Caco-2 (cell line): ENCODE measurements at regions not wholly inside any gene's neighbourhood (a gene's known extent, or its start where the extent isn't known, plus 50 kb on each side); places are given as distances from the start of the nearest gene placed in this dataset.
A peak's percentile ranks its signal among the peaks of the same experiment; 100 is the strongest.

ENCODE experiments used
- BruUV-seq: library from RNA; stranded (reverse); fragments of 400-500 nt; replicated peaks from 2 replicates; lab custom pipeline; 2021; lab: Mats Ljungman, UMichigan
- CTCF ChIA-PET: fragments of 300-600 bp; sonication (Branson Sonifier 250); formaldehyde crosslinking; loops from one replicate; lab custom pipeline; 2022; ENCODE audit warnings: antibody characterized with exemption; lab: Charles Lee
- POLR2A ChIA-PET: fragments of 300-600 bp; sonication (Branson Sonifier 250); formaldehyde crosslinking; loops from one replicate; lab custom pipeline; 2022; ENCODE audit warnings: antibody characterized with exemption; lab: Charles Lee
- DNase-seq, 2 experiments: peaks; one replicate each; pipeline versions ENCODE4 v3.0.0 to v3.0.0-alpha.2; 2020 to 2022
- H3K27me3 ChIP-seq: replicated peaks from 2 replicates; pipeline ENCODE4 v1.6.0; 2011; ENCODE audit warnings: low read length; ENCODE audit not compliant: control insufficient read depth, insufficient read depth
- H3K36me3 ChIP-seq: 2 replicates; pipeline ENCODE4 v1.5.1; 2011; ENCODE audit warnings: low read length; ENCODE audit not compliant: control insufficient read depth, insufficient read depth
- H3K4me1 ChIP-seq: fragments of 250-450 bp; sonication (Bioruptor Pico); 2 replicates; pipeline ENCODE4 v1.5.1; 2020; ENCODE audit warnings: mild to moderate bottlenecking
- H3K4me3 ChIP-seq: 2 replicates; pipeline ENCODE4 v1.5.1; 2011; ENCODE audit warnings: low read depth, mild to moderate bottlenecking, control low read depth, low read length
- H3K9me3 ChIP-seq: fragments of 250-450 bp; sonication (Bioruptor Pico); 2 replicates; pipeline ENCODE4 v1.5.1; 2020; ENCODE audit warnings: mild to moderate bottlenecking, moderate library complexity
- H3K27ac Mint-ChIP-seq: one replicate; pipeline ENCODE4 v1.8.0; 2022; ENCODE audit warnings: mixed read lengths; ENCODE audit not compliant: unreplicated experiment
- H3K27me3 Mint-ChIP-seq: one replicate; pipeline ENCODE4 v1.8.0; 2022; ENCODE audit warnings: mixed read lengths; ENCODE audit not compliant: insufficient read depth, unreplicated experiment
- H3K36me3 Mint-ChIP-seq: one replicate; pipeline ENCODE4 v1.8.0; 2022; ENCODE audit warnings: mild to moderate bottlenecking, mixed read lengths; ENCODE audit not compliant: insufficient read depth, unreplicated experiment
- H3K4me1 Mint-ChIP-seq: one replicate; pipeline ENCODE4 v1.8.0; 2022; ENCODE audit warnings: low read depth, mixed read lengths; ENCODE audit not compliant: unreplicated experiment
- H3K4me3 Mint-ChIP-seq: one replicate; pipeline ENCODE4 v1.8.0; 2022; ENCODE audit warnings: mild to moderate bottlenecking, moderate library complexity, mixed read lengths; ENCODE audit not compliant: unreplicated experiment
- H3K9me3 Mint-ChIP-seq: one replicate; pipeline ENCODE4 v1.8.0; 2022; ENCODE audit warnings: mixed read lengths; ENCODE audit not compliant: unreplicated experiment
- intact Hi-C: fragments of 100-400 bp; cut with micrococcal nuclease; formaldehyde crosslinking; loops from one replicate; pipeline ENCODE4 v1.10.0; 2022; ENCODE audit not compliant: unreplicated experiment
- TF ChIP-seq, protein P1 (sequence below), 2 experiments: fragments of 200-600 bp in 1 of 2; IDR thresholded peaks; 1 replicate in 1 of 2; 2 replicates in 1 of 2; pipeline versions ENCODE4 v1.5.1 to v1.8.0; 2011 to 2022; ENCODE audit warnings: antibody characterized with exemption in 1 of 2, control low read depth in 1 of 2, inconsistent platforms in 1 of 2, low read depth in 1 of 2, low read length in 1 of 2, mild to moderate bottlenecking in 1 of 2, moderate library complexity in 1 of 2; ENCODE audit not compliant: insufficient read depth in 1 of 2, severe bottlenecking in 1 of 2, unreplicated experiment in 1 of 2

- Mint-ChIP-seq H3K4me1 (peaks cover 7% of the 10 kb centered on the region), H3K36me3 (no peaks in the 10 kb centered on the region), H3K9me3 (no peaks in the 10 kb centered on the region), H3K27me3 (no peaks in the 10 kb centered on the region), H3K27ac (no peak overlapping the region), H3K4me3 (no peak overlapping the region)
- no peak overlapping the region for H3K4me3 ChIP-seq
- peak; percentile 34 to 45 for DNase-seq
- TF ChIP-seq, protein P1, sequence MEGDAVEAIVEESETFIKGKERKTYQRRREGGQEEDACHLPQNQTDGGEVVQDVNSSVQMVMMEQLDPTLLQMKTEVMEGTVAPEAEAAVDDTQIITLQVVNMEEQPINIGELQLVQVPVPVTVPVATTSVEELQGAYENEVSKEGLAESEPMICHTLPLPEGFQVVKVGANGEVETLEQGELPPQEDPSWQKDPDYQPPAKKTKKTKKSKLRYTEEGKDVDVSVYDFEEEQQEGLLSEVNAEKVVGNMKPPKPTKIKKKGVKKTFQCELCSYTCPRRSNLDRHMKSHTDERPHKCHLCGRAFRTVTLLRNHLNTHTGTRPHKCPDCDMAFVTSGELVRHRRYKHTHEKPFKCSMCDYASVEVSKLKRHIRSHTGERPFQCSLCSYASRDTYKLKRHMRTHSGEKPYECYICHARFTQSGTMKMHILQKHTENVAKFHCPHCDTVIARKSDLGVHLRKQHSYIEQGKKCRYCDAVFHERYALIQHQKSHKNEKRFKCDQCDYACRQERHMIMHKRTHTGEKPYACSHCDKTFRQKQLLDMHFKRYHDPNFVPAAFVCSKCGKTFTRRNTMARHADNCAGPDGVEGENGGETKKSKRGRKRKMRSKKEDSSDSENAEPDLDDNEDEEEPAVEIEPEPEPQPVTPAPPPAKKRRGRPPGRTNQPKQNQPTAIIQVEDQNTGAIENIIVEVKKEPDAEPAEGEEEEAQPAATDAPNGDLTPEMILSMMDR (IDR thresholded peaks at IDR 0.05; ENCODE audit: insufficient read depth in 1 of 2, low read depth in 1 of 2, low read length in 1 of 2, severe bottlenecking in 1 of 2, unreplicated experiment in 1 of 2): peak; percentile 35 to 66
- H3K36me3 ChIP-seq: no peaks in the 10 kb centered on the region
- ChIA-PET POLR2A (no interaction called here), CTCF (interaction anchor here (0.6 to 1.8 kb wide), 5 partner anchors 48 to 195 kb away, joined by 3 to 18 read pairs (median 4); no protein-coding TSS in a partner anchor)
- intact Hi-C loops: loop anchor here (1.0 to 5.0 kb wide), 6 partner anchors 48 to 194 kb away; no protein-coding TSS in a partner anchor
- H3K9me3 ChIP-seq: no peaks in the 10 kb centered on the region
- no peaks in the 10 kb centered on the region for H3K27me3 ChIP-seq
- BruUV-seq: no TSS peak
- H3K4me1 ChIP-seq: no peaks in the 10 kb centered on the region
Observed at GRCh38 chr3:146382386-146382785, 87.0 kb downstream of the PLSCR2 start.

GRCh38 chr3:146380046-146380445 is 89.3 kb downstream of the PLSCR2 start:
- CTCF ChIA-PET: interaction anchor here (0.6 to 1.6 kb wide), 7 partner anchors 10 to 628 kb away, joined by 3 to 12 read pairs (median 4); no protein-coding TSS in a partner anchor
- no peak overlapping the region for H3K4me3 Mint-ChIP-seq

DNA sequence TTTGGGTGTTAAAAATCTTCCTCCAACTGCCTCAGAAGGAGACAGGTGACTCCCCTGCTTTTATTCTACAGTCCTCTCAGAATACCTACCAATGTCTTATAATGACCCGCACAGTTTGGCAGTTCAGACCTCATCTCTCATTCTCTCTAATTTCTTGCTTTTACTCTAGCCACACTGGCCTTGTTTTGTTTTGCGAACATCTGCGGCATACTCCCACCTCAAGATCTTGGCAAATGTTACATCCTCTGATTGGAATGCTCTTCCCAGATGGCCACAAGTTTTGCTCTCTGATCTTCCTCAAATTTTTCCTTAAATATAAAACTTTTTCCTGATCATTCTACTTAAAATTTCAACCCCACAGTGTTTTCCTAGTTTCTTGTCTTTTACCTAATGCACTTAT is 94.1 kb downstream of the PLSCR2 start:
- intact Hi-C loops: no loop called here
- H3K36me3 ChIP-seq: no peaks in the 10 kb centered on the region
- no peaks in the 10 kb centered on the region for H3K36me3 Mint-ChIP-seq
- TF ChIP-seq, protein P1 (IDR thresholded peaks at IDR 0.05; ENCODE audit: insufficient read depth in 1 of 2, low read depth in 1 of 2, low read length in 1 of 2, severe bottlenecking in 1 of 2, unreplicated experiment in 1 of 2): no peak
- no peak overlapping the region for H3K27ac Mint-ChIP-seq
- peaks cover 10% of the 10 kb centered on the region for H3K9me3 ChIP-seq
- ChIA-PET CTCF (no interaction called here), POLR2A (no interaction called here)
- DNase-seq: no peak
- H3K27me3 ChIP-seq: no peaks in the 10 kb centered on the region
- no peak overlapping the region for H3K4me3 Mint-ChIP-seq
- no peaks in the 10 kb centered on the region for H3K4me1 Mint-ChIP-seq
- no peaks in the 10 kb centered on the region for H3K4me1 ChIP-seq
- no TSS peak for BruUV-seq
- no peak overlapping the region for H3K4me3 ChIP-seq
- peaks cover 12% of the 10 kb centered on the region for H3K9me3 Mint-ChIP-seq
- no peaks in the 10 kb centered on the region for H3K27me3 Mint-ChIP-seq

More at GRCh38 chr3:146380046-146380445, 89.3 kb downstream of the PLSCR2 start:
- H3K4me3 ChIP-seq: no peak overlapping the region
- TF ChIP-seq, protein P1 (IDR thresholded peaks at IDR 0.05; ENCODE audit: insufficient read depth in 1 of 2, low read depth in 1 of 2, low read length in 1 of 2, severe bottlenecking in 1 of 2, unreplicated experiment in 1 of 2): no peak
- Mint-ChIP-seq H3K36me3 (no peaks in the 10 kb centered on the region), H3K4me1 (no peaks in the 10 kb centered on the region), H3K27ac (no peak overlapping the region), H3K27me3 (no peaks in the 10 kb centered on the region), H3K9me3 (no peaks in the 10 kb centered on the region)
- no TSS peak for BruUV-seq
- H3K27me3 ChIP-seq: no peaks in the 10 kb centered on the region
- intact Hi-C loops: loop anchor here (5.0 kb wide), 1 partner anchor 98 kb away; no protein-coding TSS in a partner anchor
- H3K36me3 ChIP-seq: no peaks in the 10 kb centered on the region
- peak in 1 of 2 experiments; percentile 30 for DNase-seq
- H3K4me1 ChIP-seq: no peaks in the 10 kb centered on the region
- H3K9me3 ChIP-seq: no peaks in the 10 kb centered on the region
- POLR2A ChIA-PET: interaction anchor here (0.6 kb wide), 1 partner anchor 1831 kb away, joined by 4 read pairs; no protein-coding TSS in a partner anchor
